SK-N-SH (cell line): ENCODE measurements at regions not wholly inside any gene's neighbourhood (a gene's known extent, or its start where the extent isn't known, plus 50 kb on each side); places are given as distances from the start of the nearest gene placed in this dataset.

Experiments
- CTCF ChIA-PET: fragments of 300-600, 350-600 bp; formaldehyde crosslinking; extraction: SDS; loops from one replicate; lab custom pipeline; 2021; lab: Yijun Ruan, JAX
- POLR2A ChIA-PET: fragments of 350-600 bp; sonication (Branson Sonifier 250); formaldehyde crosslinking; extraction: SDS; loops from one replicate; lab custom pipeline; 2020; ENCODE audit warnings: antibody characterized with exemption, inconsistent platforms; lab: Yijun Ruan, JAX
- DNase-seq: peaks from one replicate; pipeline ENCODE4 v3.0.0; 2012
- H2AFZ ChIP-seq: fragments of 200-600 bp; sonication (generic); 2 replicates; pipeline ENCODE4 v1.8.1; 2016; ENCODE audit warnings: antibody characterized with exemption, mild to moderate bottlenecking, low read depth
- H3F3A ChIP-seq: fragments of 200-600 bp; sonication (generic); replicated peaks from 2 replicates; pipeline ENCODE3; 2016; ENCODE audit warnings: antibody characterized with exemption, mild to moderate bottlenecking; ENCODE audit not compliant: insufficient read depth
- H3K27ac ChIP-seq, 2 experiments: fragments of 200-500 bp in 1 of 2; fragments of 200-600 bp in 1 of 2; sonication (Bioruptor generic) in 1 of 2; sonication (generic), shearing (Covaris generic) in 1 of 2; 2 replicates each; pipeline versions ENCODE4 v1.5.1 to v1.6.1; 2014 to 2016; ENCODE audit warnings: low read depth in 2 of 2, inconsistent platforms in 1 of 2, low read length in 1 of 2, mild to moderate bottlenecking in 1 of 2, mixed read lengths in 1 of 2
- H3K27me3 ChIP-seq: fragments of 200-600 bp; sonication (generic), shearing (Covaris generic); 2 replicates; pipeline ENCODE4 v1.6.1; 2016; ENCODE audit warnings: mixed run types; ENCODE audit not compliant: insufficient read depth
- H3K36me3 ChIP-seq, 2 experiments: fragments of 200-500 bp in 1 of 2; fragments of 200-600 bp in 1 of 2; sonication (Bioruptor generic) in 1 of 2; sonication (generic) in 1 of 2; replicated peaks in 1 of 2; 2 replicates each; pipeline versions ENCODE3 to v1.5.1; 2014 to 2016; ENCODE audit warnings: low read length in 1 of 2, mild to moderate bottlenecking in 1 of 2; ENCODE audit not compliant: insufficient read depth in 2 of 2, control insufficient read depth in 1 of 2
- H3K4me1 ChIP-seq, 2 experiments: fragments of 200-500 bp in 1 of 2; fragments of 200-600 bp in 1 of 2; sonication (Bioruptor generic) in 1 of 2; sonication (generic), shearing (Covaris generic) in 1 of 2; 2 replicates each; pipeline versions ENCODE4 v1.5.1 to v1.6.1; 2014 to 2016; ENCODE audit warnings: low read depth in 1 of 2, low read length in 1 of 2, mixed run types in 1 of 2; ENCODE audit not compliant: insufficient read depth in 2 of 2, control insufficient read depth in 1 of 2
- H3K4me2 ChIP-seq: fragments of 200-600 bp; sonication (generic), shearing (Covaris generic); 2 replicates; pipeline ENCODE4 v1.6.1; 2017; ENCODE audit warnings: mixed run types
- H3K4me3 ChIP-seq, 2 experiments: fragments of 200-500 bp in 1 of 2; fragments of 200-600 bp in 1 of 2; sonication (Bioruptor generic) in 1 of 2; sonication (generic), shearing (Covaris generic) in 1 of 2; 2 replicates each; pipeline versions ENCODE4 v1.5.1 to v1.8.1; 2014 to 2016; ENCODE audit warnings: low read depth in 2 of 2, inconsistent platforms in 1 of 2, low read length in 1 of 2, mild to moderate bottlenecking in 1 of 2, mixed read lengths in 1 of 2, moderate library complexity in 1 of 2
- H3K79me2 ChIP-seq: fragments of 200-600 bp; sonication (generic); 2 replicates; pipeline ENCODE4 v1.8.1; 2017; ENCODE audit warnings: mild to moderate bottlenecking; ENCODE audit not compliant: insufficient read depth
- H3K9ac ChIP-seq: fragments of 200-600 bp; sonication (generic); 2 replicates; pipeline ENCODE4 v1.6.1; 2017; ENCODE audit warnings: mixed run types
- H3K9me2 ChIP-seq: fragments of 200-600 bp; sonication (generic); 2 replicates; pipeline ENCODE4 v1.6.1; 2017; ENCODE audit warnings: mixed run types
- H3K9me3 ChIP-seq: fragments of 200-600 bp; sonication (generic); 2 replicates; pipeline ENCODE4 v1.6.1; 2017; ENCODE audit warnings: mixed run types, mild to moderate bottlenecking, moderate library complexity
- H4K20me1 ChIP-seq: fragments of 200-600 bp; sonication (generic); 2 replicates; pipeline ENCODE4 v1.6.1; 2017; ENCODE audit warnings: mild to moderate bottlenecking, mixed run types; ENCODE audit not compliant: insufficient read depth
- CHD2 ChIP-seq: fragments of 150-350 bp; IDR thresholded peaks from 2 replicates; pipeline ENCODE4 v1.6.1; 2018; ENCODE audit warnings: low read length; ENCODE audit not compliant: partially characterized antibody
- CTCF ChIP-seq: fragments of 200-600 bp; sonication (generic); IDR thresholded peaks from 2 replicates; pipeline ENCODE4 v1.6.1; 2017; ENCODE audit warnings: antibody characterized with exemption, mild to moderate bottlenecking, moderate library complexity
- EP300 ChIP-seq, 2 experiments: IDR thresholded peaks; 2 replicates each; pipeline versions ENCODE4 v1.4.0 to v1.6.1; 2012; ENCODE audit warnings: borderline replicate concordance in 1 of 2, low read depth in 1 of 2, low read length in 1 of 2
- EZH2phosphoT487 ChIP-seq: fragments of 200-600 bp; sonication (generic); IDR thresholded peaks from 2 replicates; pipeline ENCODE4 v1.6.1; 2017; ENCODE audit warnings: low read depth, mixed run types, mild to moderate bottlenecking, antibody characterized with exemption, moderate library complexity, borderline replicate concordance
- FOSL2 ChIP-seq: IDR thresholded peaks from 2 replicates; pipeline ENCODE4 v1.4.0; 2012; ENCODE audit warnings: low read depth, mild to moderate bottlenecking, moderate library complexity, borderline replicate concordance
- FOXJ3 ChIP-seq: sonication (generic); formaldehyde crosslinking; IDR thresholded peaks from 2 replicates; pipeline ENCODE4 v1.5.1; 2020; ENCODE audit warnings: mild to moderate bottlenecking, missing genetic modification reagents
- GABPA ChIP-seq: IDR thresholded peaks from 2 replicates; pipeline ENCODE4 v1.4.0; 2012; ENCODE audit warnings: low read depth, mild to moderate bottlenecking
- IRF3 ChIP-seq: fragments of 150-350 bp; IDR thresholded peaks from 2 replicates; pipeline ENCODE4 v1.6.1; 2016; ENCODE audit warnings: mild to moderate bottlenecking, low read depth, low read length
- MAX ChIP-seq: IDR thresholded peaks from 2 replicates; pipeline ENCODE4 v1.4.0; 2012; ENCODE audit warnings: low read depth
- MXI1 ChIP-seq: IDR thresholded peaks from 2 replicates; pipeline ENCODE4 v1.6.1; 2012; ENCODE audit warnings: mild to moderate bottlenecking, low read depth, low read length, improper control_type of control experiment
- NFIC ChIP-seq: IDR thresholded peaks from 2 replicates; pipeline ENCODE4 v1.4.0; 2012; ENCODE audit warnings: borderline replicate concordance
- PBX3 ChIP-seq: IDR thresholded peaks from 2 replicates; pipeline ENCODE4; 2012
- RAD21 ChIP-seq: IDR thresholded peaks from 2 replicates; pipeline ENCODE4 v1.6.1; 2012; ENCODE audit warnings: mild to moderate bottlenecking, low read length
- REST ChIP-seq: IDR thresholded peaks from 2 replicates; pipeline ENCODE4 v1.6.1; 2012; ENCODE audit warnings: mild to moderate bottlenecking, low read depth, low read length, moderate library complexity
- RFX5 ChIP-seq: IDR thresholded peaks from 2 replicates; pipeline ENCODE4 v1.6.1; 2012; ENCODE audit warnings: mild to moderate bottlenecking, improper control_type of control experiment, low read length
- RXRA ChIP-seq: IDR thresholded peaks from 2 replicates; pipeline ENCODE4 v1.4.0; 2012; ENCODE audit warnings: low read depth, mild to moderate bottlenecking, borderline replicate concordance
- SMC3 ChIP-seq: IDR thresholded peaks from 2 replicates; pipeline ENCODE4 v1.6.1; 2012; ENCODE audit warnings: low read depth, low read length, improper control_type of control experiment
- TAF1 ChIP-seq: IDR thresholded peaks from 2 replicates; pipeline ENCODE4 v1.6.1; 2012; ENCODE audit warnings: low read depth, mild to moderate bottlenecking, low read length, moderate library complexity, borderline replicate concordance
- USF1 ChIP-seq: IDR thresholded peaks from 2 replicates; pipeline ENCODE4 v1.4.0; 2012; ENCODE audit warnings: low read depth, borderline replicate concordance
- USF2 ChIP-seq: fragments of 150-350 bp; IDR thresholded peaks from 2 replicates; pipeline ENCODE4 v1.6.1; 2017; ENCODE audit warnings: antibody characterized with exemption, low read length, low read depth, borderline replicate concordance
- WGBS: methylation state at CpG from one replicate; pipeline ENCODE4 v1.1.6; 2017; ENCODE audit warnings: low lambda C conversion rate; 5-methylcytosine and 5-hydroxymethylcytosine counted together

- no peak for TF ChIP-seq PBX3
These were observed 58.6 kb upstream of the NUDT7 start (continued) for GRCh38 chr16:77663711-77664110.

- H3K9me2 ChIP-seq: no peaks in the 10 kb centered on the region
- no peaks in the 10 kb centered on the region for H3K79me2 ChIP-seq
- ChIA-PET POLR2A (no interaction called here), CTCF (interaction anchor here (1.1 kb wide), 1 partner anchor 336 kb away, joined by 4 read pairs; no protein-coding TSS in a partner anchor)
- WGBS: 34% methylated on average over 3 of the region's 3 CpGs
- H4K20me1 ChIP-seq: no peaks in the 10 kb centered on the region
- H3K9ac ChIP-seq: no peak overlapping the region
- no peak overlapping the region for H2AFZ ChIP-seq
- no peaks in the 10 kb centered on the region for H3K27me3 ChIP-seq
- no peaks in the 10 kb centered on the region for H3F3A ChIP-seq
- H3K9me3 ChIP-seq: no peaks in the 10 kb centered on the region
- no peak overlapping the region for H3K4me2 ChIP-seq
- TF ChIP-seq USF1 (no peak), MAX (no peak), IRF3 (no peak), CTCF (no peak), RFX5 (no peak), GABPA (no peak), RAD21 (no peak), NFIC (no peak), SMC3 (no peak), FOXJ3 (no peak), MXI1 (no peak), CHD2 (no peak), PBX3 (no peak), EP300 (IDR thresholded peaks at IDR 0.05; ENCODE audit: borderline replicate concordance in 1 of 2, low read depth in 1 of 2, low read length in 1 of 2) (no peak), FOSL2 (no peak), EZH2phosphoT487 (no peak), REST (no peak), USF2 (no peak), RXRA (no peak), TAF1 (no peak)
- H3K4me1 ChIP-seq: no peaks in the 10 kb centered on the region
- DNase-seq: no peak
- no peaks in the 10 kb centered on the region for H3K36me3 ChIP-seq
- H3K27ac ChIP-seq: no peak overlapping the region
- no peak overlapping the region for H3K4me3 ChIP-seq
These were observed 55.5 kb upstream of the NUDT7 start for GRCh38 chr16:77666771-77667170.
